ENCODE measurements at regions not wholly inside any gene's neighbourhood (a gene's known extent, or its start where the extent isn't known, plus 50 kb on each side); places are given as distances from the start of the nearest gene placed in this dataset.
A peak's percentile ranks its signal among the peaks of the same experiment; 100 is the strongest.

DNA sequence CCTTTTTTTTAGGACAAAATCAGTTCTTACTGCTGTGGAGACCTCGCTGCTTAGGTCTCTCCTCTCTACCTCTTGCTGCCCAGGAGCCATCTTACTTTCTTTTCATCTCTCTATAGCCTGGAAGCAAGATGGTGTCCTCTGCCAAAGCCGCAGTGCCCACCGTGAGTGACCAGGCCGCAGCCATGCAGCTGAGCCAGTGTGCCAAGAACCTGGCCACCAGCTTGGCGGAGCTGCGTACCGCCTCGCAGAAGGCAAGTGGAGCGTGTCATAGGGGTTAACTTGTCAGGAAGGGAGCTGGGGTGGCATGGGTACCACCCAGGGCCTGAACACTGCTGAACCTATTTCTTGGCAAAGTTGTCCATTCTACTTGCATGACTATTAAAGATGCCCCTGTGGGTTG is 320.3 kb upstream of the TPM1 start:
- DNase-seq, result no peak

DNA sequence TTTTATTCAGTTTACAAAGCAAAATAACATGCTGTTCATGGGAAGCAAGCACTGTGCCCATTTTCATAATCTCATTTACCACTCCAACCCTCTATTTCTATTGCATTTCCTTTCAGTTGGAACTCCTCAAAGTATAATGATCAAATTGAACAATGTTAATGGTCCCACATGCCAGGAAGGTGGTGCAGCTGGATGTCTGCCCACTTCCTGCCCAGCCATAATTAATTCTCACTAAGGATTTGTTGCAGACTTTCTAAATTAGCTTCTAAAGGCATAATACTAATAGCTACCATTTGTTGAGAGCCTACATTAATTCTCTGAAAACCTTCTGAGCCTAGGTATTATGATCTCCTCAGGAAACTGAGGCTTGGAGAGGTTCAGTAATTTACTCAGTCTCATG is 316.1 kb upstream of the TPM1 start:
- DNase-seq, result no peak

DNA sequence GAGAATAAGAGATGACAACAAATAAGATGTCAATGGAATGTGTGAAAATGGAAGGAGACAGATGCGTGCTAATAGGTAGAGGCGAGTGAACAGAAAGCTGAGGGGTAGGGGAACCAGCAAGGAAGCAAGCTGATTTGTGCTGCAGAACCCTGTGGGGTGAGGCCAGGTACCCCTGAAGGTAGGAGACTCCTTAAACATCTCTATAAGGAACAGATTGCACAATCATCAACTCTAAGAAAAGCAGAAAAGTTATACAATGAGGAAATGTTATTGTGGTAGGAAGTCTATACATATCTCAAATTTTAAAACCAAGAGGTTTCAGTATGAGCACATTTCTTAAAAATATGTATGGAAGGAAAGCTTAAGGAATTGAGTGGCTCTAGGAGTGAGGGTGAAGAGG is 315.0 kb upstream of the TPM1 start:
- DNase-seq, result no peak

DNA sequence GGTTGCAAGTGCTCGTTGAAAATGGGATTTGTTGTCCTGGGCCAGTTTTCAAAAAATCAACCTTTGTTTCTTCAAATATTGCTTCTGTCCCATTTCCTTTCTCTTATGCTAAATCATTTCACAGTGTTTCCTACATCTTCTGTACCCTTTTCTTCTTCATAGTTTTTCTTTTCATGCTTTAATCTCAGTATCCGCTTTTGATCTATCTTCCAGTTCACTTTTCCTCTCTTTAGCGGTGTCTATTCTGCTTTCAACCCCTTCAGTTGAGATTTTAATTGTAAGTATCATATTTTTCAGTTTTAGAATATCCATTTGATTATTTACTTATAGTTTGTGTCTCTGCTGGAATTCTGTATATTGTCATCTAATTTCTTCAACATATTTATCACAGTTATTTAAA is 311.7 kb upstream of the TPM1 start:
- DNase-seq, result no peak

GRCh38 chr15:62732078-62732477 is 310.5 kb upstream of the TPM1 start:
- no peak for DNase-seq

- DNase-seq, result no peak
These were observed 307.8 kb upstream of the TPM1 start for GRCh38 chr15:62734706-62735105.

GRCh38 chr15:62736756-62737155 is 305.8 kb upstream of the TPM1 start:
- no peak for DNase-seq

- DNase-seq, result no peak
These were observed 305.0 kb upstream of the TPM1 start for GRCh38 chr15:62737551-62737950.

GRCh38 chr15:62739082-62739481 is 303.5 kb upstream of the TPM1 start:
- DNase-seq, result no peak

DNA sequence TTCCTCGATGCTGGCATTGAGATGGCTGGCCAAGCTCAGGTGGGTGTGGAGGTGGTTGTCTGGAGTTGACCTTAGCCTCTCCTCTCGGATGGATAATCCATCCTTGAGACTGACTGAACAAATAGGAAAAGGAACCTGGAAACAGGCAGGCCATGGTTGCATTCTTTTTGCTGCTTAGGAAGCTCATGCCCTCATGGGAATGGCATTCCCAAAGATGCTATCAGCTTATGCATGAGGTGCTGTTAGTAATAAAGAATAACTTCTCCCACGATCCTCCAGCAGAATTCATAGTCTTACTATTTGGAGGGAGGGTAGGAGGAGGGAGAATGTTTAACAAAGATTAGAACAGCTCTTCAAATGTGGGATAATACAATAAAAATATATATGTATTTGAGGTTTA is 303.0 kb upstream of the TPM1 start:
- no peak for DNase-seq

GRCh38 chr15:62740141-62741004 is 302.2 kb upstream of the TPM1 start:
- no peak for DNase-seq

DNA sequence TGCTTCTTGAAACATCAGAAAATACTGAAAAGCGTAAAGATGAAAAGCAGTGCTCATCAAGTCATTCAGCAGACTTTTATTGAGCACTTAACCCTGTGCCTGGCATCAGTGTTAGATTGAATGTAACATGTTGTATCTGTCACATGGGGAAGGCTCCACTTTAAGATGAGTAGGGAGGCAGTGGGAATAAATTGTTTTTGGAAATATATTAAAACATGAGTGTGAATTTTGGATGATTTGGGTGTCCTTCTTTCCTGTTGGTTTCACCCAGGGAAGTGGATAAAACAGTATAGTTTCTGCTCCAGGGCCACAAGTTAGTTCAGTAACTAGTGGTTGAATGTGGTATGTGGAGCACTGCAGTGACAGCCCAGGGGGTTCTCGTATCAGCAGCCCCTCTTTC is 301.4 kb upstream of the TPM1 start:
- DNase-seq, result no peak

DNA sequence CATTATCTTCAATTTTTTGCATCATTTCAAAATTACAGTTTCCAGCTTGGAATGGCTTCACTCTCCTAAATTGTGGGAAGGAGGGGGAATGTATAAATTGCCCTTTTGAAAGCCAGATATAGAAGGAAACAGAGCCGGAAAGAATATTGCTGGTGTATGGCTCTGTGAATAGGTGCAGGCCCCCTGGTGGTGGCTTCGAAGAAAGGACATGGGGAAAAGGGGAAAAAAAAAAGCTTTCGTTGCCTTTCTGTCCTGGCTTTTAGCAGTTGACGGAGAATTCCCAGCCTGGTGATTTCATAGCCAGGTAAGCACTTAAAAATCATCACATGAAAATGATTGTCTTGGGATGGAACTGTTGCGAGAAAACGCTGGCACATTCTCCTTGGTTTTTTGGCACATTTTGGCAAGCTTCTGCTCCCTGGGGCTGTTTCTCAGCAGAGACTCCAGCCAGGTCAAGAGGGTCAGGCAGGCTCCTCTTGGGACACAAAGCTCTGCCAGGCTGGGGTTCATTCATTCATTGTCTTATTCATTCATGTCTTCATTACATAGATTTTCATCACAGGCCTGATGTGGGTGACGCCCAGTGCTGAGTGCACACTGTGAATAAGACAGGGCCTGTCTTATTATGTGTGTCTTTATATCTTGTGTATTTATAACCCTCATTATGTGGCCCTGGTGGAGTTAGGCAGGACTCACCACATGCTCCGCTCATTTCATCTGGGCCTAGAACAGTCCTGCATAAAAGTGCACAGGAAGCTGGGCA is 300.0 kb upstream of the TPM1 start:
- peak; percentile 16 for DNase-seq

DNA sequence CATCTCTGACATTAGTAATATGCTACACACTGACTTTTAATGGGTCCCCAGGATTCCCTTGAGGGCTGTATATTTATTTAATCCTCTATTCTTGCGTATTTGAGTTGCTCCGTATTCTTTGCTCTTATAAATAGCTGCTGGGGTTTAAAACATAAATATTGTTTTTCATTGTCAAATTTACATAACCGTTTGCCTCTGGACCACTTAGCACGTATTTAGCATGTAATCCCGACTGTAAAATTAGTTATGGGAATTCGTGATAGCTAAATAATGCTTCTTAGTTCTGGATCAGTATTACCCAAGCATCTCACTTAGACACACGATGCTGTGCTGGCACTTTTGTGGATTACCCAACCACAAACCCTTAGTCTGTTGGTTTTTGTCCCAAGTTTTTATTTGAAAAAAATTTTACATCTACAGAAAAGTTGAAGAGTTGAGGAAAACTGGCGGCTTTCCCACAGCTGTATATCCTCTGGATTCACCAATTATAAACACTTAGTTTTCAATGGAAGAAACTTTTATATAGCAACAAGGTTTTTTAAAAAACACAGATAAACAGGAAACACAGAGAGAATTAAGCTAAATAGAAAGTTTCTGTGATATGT is 296.8 kb upstream of the TPM1 start:
- no peak for DNase-seq

- DNase-seq, result no peak
These were observed 294.4 kb upstream of the TPM1 start for GRCh38 chr15:62748196-62748595.

- DNase-seq, result no peak
These were observed 293.3 kb upstream of the TPM1 start for GRCh38 chr15:62749036-62749815.

DNA sequence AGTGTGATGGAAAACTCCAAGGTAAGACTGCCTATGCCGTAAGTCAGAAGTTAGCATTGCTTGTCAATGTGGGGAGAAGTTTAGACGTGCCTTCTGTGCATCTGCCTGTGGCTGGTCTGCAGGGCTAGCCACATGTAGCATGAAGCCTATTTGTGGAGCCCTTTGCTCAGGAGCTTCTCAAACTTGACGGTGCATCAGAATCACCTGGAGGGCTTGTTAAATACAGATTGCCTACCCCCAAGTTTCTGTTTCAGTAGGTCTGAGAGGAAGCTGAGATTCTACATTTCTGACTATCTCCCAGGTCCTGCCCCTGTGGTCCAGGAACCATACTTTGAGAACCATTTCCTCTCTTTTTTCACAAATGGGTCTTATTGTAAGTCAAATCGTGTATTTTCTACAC is 292.1 kb upstream of the TPM1 start:
- DNase-seq, result no peak

- no peak for DNase-seq
These were observed 289.7 kb upstream of the TPM1 start for GRCh38 chr15:62752657-62753517.

- no peak for DNase-seq
These were observed 288.9 kb upstream of the TPM1 start for GRCh38 chr15:62753518-62754221.

- DNase-seq, result no peak
These were observed 286.1 kb upstream of the TPM1 start for GRCh38 chr15:62756326-62756994.

DNA sequence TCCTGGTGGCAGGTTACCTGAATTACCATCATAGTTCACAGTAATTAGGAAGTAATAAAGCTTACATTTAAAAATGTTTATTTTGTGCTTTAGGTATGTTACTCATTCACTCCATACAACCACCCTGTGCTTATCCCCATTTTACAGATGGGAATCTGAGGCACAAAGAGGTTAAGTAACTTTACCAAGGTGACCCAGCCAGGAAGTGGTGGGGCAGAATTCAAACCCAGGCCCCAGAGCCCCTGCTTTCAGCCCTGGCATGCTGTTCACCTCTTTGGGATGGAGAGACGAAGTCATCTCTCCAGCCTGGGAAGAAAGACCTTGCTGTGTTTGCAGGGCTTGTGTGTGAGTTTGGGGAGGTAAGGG is 285.6 kb upstream of the TPM1 start:
- no peak for DNase-seq

All from NCI-H510A treated with DMSO at 0.1 percent for 48 hours (cell line).